ENCODE measurements at regions not wholly inside any gene's neighbourhood (a gene's known extent, or its start where the extent isn't known, plus 50 kb on each side); places are given as distances from the start of the nearest gene placed in this dataset.

GRCh38 chr3:159583662-159584061, 405.0 kb upstream of the IL12A start:
- TF ChIP-seq EZH2 (IDR thresholded peaks at IDR 0.05; ENCODE audit: borderline replicate concordance): no peak
- TF ChIP-seq CTCF (IDR thresholded peaks at IDR 0.05; ENCODE audit: poor library complexity): no peak
- no peak for TF ChIP-seq EZH2phosphoT487 (IDR thresholded peaks at IDR 0.05; ENCODE audit: low read depth, severe bottlenecking, unreplicated experiment)
- H3K9me3 ChIP-seq (ENCODE audit: low read depth): no peaks in the 10 kb centered on the region
- no peaks in the 10 kb centered on the region for H4K20me1 ChIP-seq (ENCODE audit: insufficient read depth, poor library complexity, severe bottlenecking)
- H3K36me3 ChIP-seq (replicated peaks; ENCODE audit: insufficient read depth, low read depth): no peaks in the 10 kb centered on the region
- H3K4me3 ChIP-seq: no peak overlapping the region
- no peaks in the 10 kb centered on the region for H3K4me1 ChIP-seq (ENCODE audit: insufficient read depth)
- no peak overlapping the region for H2AFZ ChIP-seq
- no peaks in the 10 kb centered on the region for H3K27me3 ChIP-seq
- H3K4me2 ChIP-seq: no peak overlapping the region
- H3K27ac ChIP-seq: no peak overlapping the region
- no peaks in the 10 kb centered on the region for H3K79me2 ChIP-seq
- H3K9me2 ChIP-seq (replicated peaks; ENCODE audit: insufficient read depth): no peaks in the 10 kb centered on the region
- no peak for DNase-seq (ENCODE audit: low spot score)
- 46% methylated on average over 3 of the region's 3 CpGs for WGBS (ENCODE audit: low lambda C conversion rate, missing lambda C conversion rate)

- no peak overlapping the region for H3K4me3 ChIP-seq
- no peak for DNase-seq (ENCODE audit: low spot score)
- TF ChIP-seq EZH2phosphoT487 (IDR thresholded peaks at IDR 0.05; ENCODE audit: low read depth, severe bottlenecking, unreplicated experiment): no peak
- no peak for TF ChIP-seq CTCF (IDR thresholded peaks at IDR 0.05; ENCODE audit: poor library complexity)
- TF ChIP-seq EZH2 (IDR thresholded peaks at IDR 0.05; ENCODE audit: borderline replicate concordance): no peak
- no peaks in the 10 kb centered on the region for H3K4me1 ChIP-seq (ENCODE audit: insufficient read depth)
- H2AFZ ChIP-seq: no peak overlapping the region
- no peaks in the 10 kb centered on the region for H3K9me3 ChIP-seq (ENCODE audit: low read depth)
- no peak overlapping the region for H3K27ac ChIP-seq
- no peaks in the 10 kb centered on the region for H3K27me3 ChIP-seq
- H3K9me2 ChIP-seq (replicated peaks; ENCODE audit: insufficient read depth): no peaks in the 10 kb centered on the region
- 46% methylated on average over 3 of the region's 3 CpGs for WGBS (ENCODE audit: low lambda C conversion rate, missing lambda C conversion rate)
- no peaks in the 10 kb centered on the region for H3K79me2 ChIP-seq
- H3K36me3 ChIP-seq (replicated peaks; ENCODE audit: insufficient read depth, low read depth): no peaks in the 10 kb centered on the region
- H3K4me2 ChIP-seq: no peak overlapping the region
- H4K20me1 ChIP-seq (ENCODE audit: insufficient read depth, poor library complexity, severe bottlenecking): no peaks in the 10 kb centered on the region
These were observed 404.2 kb upstream of the IL12A start for GRCh38 chr3:159584421-159584820.

GRCh38 chr3:159586571-159587202, 401.9 kb upstream of the IL12A start:
- 35% methylated on average over 5 of the region's 5 CpGs for WGBS (ENCODE audit: low lambda C conversion rate, missing lambda C conversion rate)
- Histone ChIP-seq H3K9me2 (replicated peaks; ENCODE audit: insufficient read depth) (no peaks in the 10 kb centered on the region), H3K27me3 (no peaks in the 10 kb centered on the region), H3K4me3 (no peak overlapping the region), H3K4me2 (no peak overlapping the region), H3K4me1 (ENCODE audit: insufficient read depth) (no peaks in the 10 kb centered on the region), H4K20me1 (ENCODE audit: insufficient read depth, poor library complexity, severe bottlenecking) (no peaks in the 10 kb centered on the region), H3K27ac (no peak overlapping the region), H2AFZ (no peak overlapping the region), H3K79me2 (no peaks in the 10 kb centered on the region), H3K9me3 (ENCODE audit: low read depth) (no peaks in the 10 kb centered on the region), H3K36me3 (replicated peaks; ENCODE audit: insufficient read depth, low read depth) (no peaks in the 10 kb centered on the region)
- TF ChIP-seq EZH2phosphoT487 (IDR thresholded peaks at IDR 0.05; ENCODE audit: low read depth, severe bottlenecking, unreplicated experiment) (no peak), CTCF (IDR thresholded peaks at IDR 0.05; ENCODE audit: poor library complexity) (peak; percentile 47), EZH2 (IDR thresholded peaks at IDR 0.05; ENCODE audit: borderline replicate concordance) (no peak)
- peak; percentile 32 for DNase-seq (ENCODE audit: low spot score)

All from hepatocyte (in vitro differentiated cells).